Caco-2 (cell line): ENCODE measurements at regions not wholly inside any gene's neighbourhood (a gene's known extent, or its start where the extent isn't known, plus 50 kb on each side); places are given as distances from the start of the nearest gene placed in this dataset.

Experiments used
- BruUV-seq: library from RNA; stranded (reverse); fragments of 400-500 nt; replicated peaks from 2 replicates; lab custom pipeline; 2021; lab: Mats Ljungman, UMichigan
- CTCF ChIA-PET: fragments of 300-600 bp; sonication (Branson Sonifier 250); formaldehyde crosslinking; loops from one replicate; lab custom pipeline; 2022; ENCODE audit warnings: antibody characterized with exemption; lab: Charles Lee
- POLR2A ChIA-PET: fragments of 300-600 bp; sonication (Branson Sonifier 250); formaldehyde crosslinking; loops from one replicate; lab custom pipeline; 2022; ENCODE audit warnings: antibody characterized with exemption; lab: Charles Lee
- DNase-seq, 2 experiments: peaks; one replicate each; pipeline versions ENCODE4 v3.0.0 to v3.0.0-alpha.2; 2020 to 2022
- H3K27me3 ChIP-seq: replicated peaks from 2 replicates; pipeline ENCODE4 v1.6.0; 2011; ENCODE audit warnings: low read length; ENCODE audit not compliant: control insufficient read depth, insufficient read depth
- H3K36me3 ChIP-seq: 2 replicates; pipeline ENCODE4 v1.5.1; 2011; ENCODE audit warnings: low read length; ENCODE audit not compliant: control insufficient read depth, insufficient read depth
- H3K4me1 ChIP-seq: fragments of 250-450 bp; sonication (Bioruptor Pico); 2 replicates; pipeline ENCODE4 v1.5.1; 2020; ENCODE audit warnings: mild to moderate bottlenecking
- H3K4me3 ChIP-seq: 2 replicates; pipeline ENCODE4 v1.5.1; 2011; ENCODE audit warnings: low read depth, mild to moderate bottlenecking, control low read depth, low read length
- H3K9me3 ChIP-seq: fragments of 250-450 bp; sonication (Bioruptor Pico); 2 replicates; pipeline ENCODE4 v1.5.1; 2020; ENCODE audit warnings: mild to moderate bottlenecking, moderate library complexity
- H3K27ac Mint-ChIP-seq: one replicate; pipeline ENCODE4 v1.8.0; 2022; ENCODE audit warnings: mixed read lengths; ENCODE audit not compliant: unreplicated experiment
- H3K27me3 Mint-ChIP-seq: one replicate; pipeline ENCODE4 v1.8.0; 2022; ENCODE audit warnings: mixed read lengths; ENCODE audit not compliant: insufficient read depth, unreplicated experiment
- H3K36me3 Mint-ChIP-seq: one replicate; pipeline ENCODE4 v1.8.0; 2022; ENCODE audit warnings: mild to moderate bottlenecking, mixed read lengths; ENCODE audit not compliant: insufficient read depth, unreplicated experiment
- H3K4me1 Mint-ChIP-seq: one replicate; pipeline ENCODE4 v1.8.0; 2022; ENCODE audit warnings: low read depth, mixed read lengths; ENCODE audit not compliant: unreplicated experiment
- H3K4me3 Mint-ChIP-seq: one replicate; pipeline ENCODE4 v1.8.0; 2022; ENCODE audit warnings: mild to moderate bottlenecking, moderate library complexity, mixed read lengths; ENCODE audit not compliant: unreplicated experiment
- H3K9me3 Mint-ChIP-seq: one replicate; pipeline ENCODE4 v1.8.0; 2022; ENCODE audit warnings: mixed read lengths; ENCODE audit not compliant: unreplicated experiment
- intact Hi-C: fragments of 100-400 bp; cut with micrococcal nuclease; formaldehyde crosslinking; loops from one replicate; pipeline ENCODE4 v1.10.0; 2022; ENCODE audit not compliant: unreplicated experiment
- TF ChIP-seq, protein P1 (sequence below), 2 experiments: fragments of 200-600 bp in 1 of 2; IDR thresholded peaks; 1 replicate in 1 of 2; 2 replicates in 1 of 2; pipeline versions ENCODE4 v1.5.1 to v1.8.0; 2011 to 2022; ENCODE audit warnings: antibody characterized with exemption in 1 of 2, control low read depth in 1 of 2, inconsistent platforms in 1 of 2, low read depth in 1 of 2, low read length in 1 of 2, mild to moderate bottlenecking in 1 of 2, moderate library complexity in 1 of 2; ENCODE audit not compliant: insufficient read depth in 1 of 2, severe bottlenecking in 1 of 2, unreplicated experiment in 1 of 2

DNA sequence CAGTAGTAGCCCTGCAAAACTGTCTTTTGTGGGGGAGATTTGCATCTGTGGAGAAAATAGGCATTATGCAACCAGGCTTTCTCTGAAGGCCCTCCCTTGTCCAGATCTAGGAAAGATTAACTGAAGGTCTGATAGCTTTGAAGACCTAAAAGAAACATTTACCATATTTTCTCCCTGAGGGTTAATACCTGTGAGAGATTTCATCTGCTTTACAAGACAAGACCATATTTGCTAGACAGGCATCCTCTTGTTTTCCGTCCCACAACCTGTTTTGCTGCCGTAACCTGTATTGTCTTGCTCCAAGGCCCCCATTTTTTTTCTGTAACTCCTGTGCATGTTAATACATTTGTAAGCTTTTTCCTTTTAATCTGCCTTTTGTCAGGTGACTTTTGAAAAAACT, 1985.2 kb upstream of the CDH9 start:
- H3K27me3 Mint-ChIP-seq, result peaks cover 2% of the 10 kb centered on the region
- no peak overlapping the region for H3K27ac Mint-ChIP-seq
- H3K36me3 Mint-ChIP-seq, result no peaks in the 10 kb centered on the region
- Histone ChIP-seq H3K4me1 (no peaks in the 10 kb centered on the region), H3K27me3 (no peaks in the 10 kb centered on the region; the same call in 1 of the 2 replicates), H3K36me3 (no peaks in the 10 kb centered on the region), H3K9me3 (no peaks in the 10 kb centered on the region), H3K4me3 (no peak overlapping the region)
- TF ChIP-seq, protein P1, sequence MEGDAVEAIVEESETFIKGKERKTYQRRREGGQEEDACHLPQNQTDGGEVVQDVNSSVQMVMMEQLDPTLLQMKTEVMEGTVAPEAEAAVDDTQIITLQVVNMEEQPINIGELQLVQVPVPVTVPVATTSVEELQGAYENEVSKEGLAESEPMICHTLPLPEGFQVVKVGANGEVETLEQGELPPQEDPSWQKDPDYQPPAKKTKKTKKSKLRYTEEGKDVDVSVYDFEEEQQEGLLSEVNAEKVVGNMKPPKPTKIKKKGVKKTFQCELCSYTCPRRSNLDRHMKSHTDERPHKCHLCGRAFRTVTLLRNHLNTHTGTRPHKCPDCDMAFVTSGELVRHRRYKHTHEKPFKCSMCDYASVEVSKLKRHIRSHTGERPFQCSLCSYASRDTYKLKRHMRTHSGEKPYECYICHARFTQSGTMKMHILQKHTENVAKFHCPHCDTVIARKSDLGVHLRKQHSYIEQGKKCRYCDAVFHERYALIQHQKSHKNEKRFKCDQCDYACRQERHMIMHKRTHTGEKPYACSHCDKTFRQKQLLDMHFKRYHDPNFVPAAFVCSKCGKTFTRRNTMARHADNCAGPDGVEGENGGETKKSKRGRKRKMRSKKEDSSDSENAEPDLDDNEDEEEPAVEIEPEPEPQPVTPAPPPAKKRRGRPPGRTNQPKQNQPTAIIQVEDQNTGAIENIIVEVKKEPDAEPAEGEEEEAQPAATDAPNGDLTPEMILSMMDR (IDR thresholded peaks at IDR 0.05; ENCODE audit: insufficient read depth in 1 of 2, low read depth in 1 of 2, low read length in 1 of 2, severe bottlenecking in 1 of 2, unreplicated experiment in 1 of 2), result no peak
- intact Hi-C loops, result no loop called here
- H3K9me3 Mint-ChIP-seq, result no peaks in the 10 kb centered on the region
- POLR2A ChIA-PET, result no interaction called here
- CTCF ChIA-PET, result no interaction called here
- BruUV-seq, result no TSS peak
- H3K4me3 Mint-ChIP-seq, result no peak overlapping the region
- no peak for DNase-seq
- H3K4me1 Mint-ChIP-seq, result no peaks in the 10 kb centered on the region

DNA sequence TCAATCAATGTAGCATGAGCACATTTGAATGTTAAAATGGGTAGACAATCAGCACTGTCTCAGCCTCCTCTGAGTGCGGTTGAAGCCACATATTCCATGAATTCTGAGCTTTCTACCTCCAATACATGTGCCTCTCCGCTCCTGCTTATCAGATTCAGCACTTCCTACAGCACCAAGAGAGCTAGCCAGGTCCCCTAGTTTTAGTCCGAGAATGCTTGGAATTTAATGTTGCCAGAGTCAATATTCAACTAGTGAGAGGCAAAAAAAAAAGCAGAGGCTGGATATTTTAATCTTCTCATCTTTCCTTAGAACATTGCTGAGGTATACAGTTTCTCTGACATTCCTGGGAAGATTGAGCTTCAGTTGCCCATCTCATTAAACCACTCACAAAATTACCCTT, 1979.1 kb upstream of the CDH9 start:
- ChIA-PET POLR2A (no interaction called here), CTCF (no interaction called here)
- H3K4me1 ChIP-seq, result no peaks in the 10 kb centered on the region
- intact Hi-C loops, result no loop called here
- no peaks in the 10 kb centered on the region for H3K9me3 ChIP-seq
- no peaks in the 10 kb centered on the region for H3K9me3 Mint-ChIP-seq
- H3K27me3 ChIP-seq, result no peaks in the 10 kb centered on the region; the same call in 1 of the 2 replicates
- no peak overlapping the region for H3K27ac Mint-ChIP-seq
- no TSS peak for BruUV-seq
- H3K36me3 ChIP-seq, result no peaks in the 10 kb centered on the region
- H3K4me3 Mint-ChIP-seq, result no peak overlapping the region
- DNase-seq, result no peak
- TF ChIP-seq, protein P1 (IDR thresholded peaks at IDR 0.05; ENCODE audit: insufficient read depth in 1 of 2, low read depth in 1 of 2, low read length in 1 of 2, severe bottlenecking in 1 of 2, unreplicated experiment in 1 of 2), result no peak
- H3K4me3 ChIP-seq, result no peak overlapping the region
- no peaks in the 10 kb centered on the region for H3K4me1 Mint-ChIP-seq
- peaks cover 3% of the 10 kb centered on the region for H3K27me3 Mint-ChIP-seq
- no peaks in the 10 kb centered on the region for H3K36me3 Mint-ChIP-seq

DNA sequence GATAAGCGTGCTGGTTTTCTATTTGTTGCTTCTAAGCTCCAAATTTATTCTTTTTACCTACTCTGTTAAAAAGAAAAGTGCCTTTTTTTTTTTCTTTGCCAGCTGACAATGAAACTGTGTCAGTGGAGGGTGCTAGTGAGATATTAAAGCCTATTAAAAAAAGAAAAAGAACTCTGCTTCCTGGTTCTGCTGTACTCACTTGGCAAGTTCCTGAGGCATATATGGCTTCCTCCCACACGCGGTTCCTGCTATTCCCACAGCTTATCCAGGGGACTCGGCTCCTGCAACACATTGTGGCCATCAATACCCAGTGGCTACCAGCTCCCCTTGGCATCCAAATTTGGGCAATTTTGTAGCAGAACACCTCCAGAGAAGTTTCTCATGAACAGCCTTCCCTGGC, 1977.7 kb upstream of the CDH9 start:
- DNase-seq, result no peak
- Histone ChIP-seq H3K4me3 (no peak overlapping the region), H3K4me1 (no peaks in the 10 kb centered on the region), H3K9me3 (no peaks in the 10 kb centered on the region), H3K36me3 (no peaks in the 10 kb centered on the region), H3K27me3 (no peaks in the 10 kb centered on the region; the same call in 1 of the 2 replicates)
- ChIA-PET CTCF (no interaction called here), POLR2A (no interaction called here)
- H3K36me3 Mint-ChIP-seq, result no peaks in the 10 kb centered on the region
- peaks cover 3% of the 10 kb centered on the region for H3K27me3 Mint-ChIP-seq
- intact Hi-C loops, result no loop called here
- H3K9me3 Mint-ChIP-seq, result no peaks in the 10 kb centered on the region
- no peak overlapping the region for H3K4me3 Mint-ChIP-seq
- H3K27ac Mint-ChIP-seq, result no peak overlapping the region
- TF ChIP-seq, protein P1 (IDR thresholded peaks at IDR 0.05; ENCODE audit: insufficient read depth in 1 of 2, low read depth in 1 of 2, low read length in 1 of 2, severe bottlenecking in 1 of 2, unreplicated experiment in 1 of 2), result no peak
- no peaks in the 10 kb centered on the region for H3K4me1 Mint-ChIP-seq
- BruUV-seq, result no TSS peak
